Left lung (tissue), 4 donors: ENCODE measurements at regions not wholly inside any gene's neighbourhood (a gene's known extent, or its start where the extent isn't known, plus 50 kb on each side); places are given as distances from the start of the nearest gene placed in this dataset.

ENCODE experiments used
- ATAC-seq: fragments of 200-7000 bp; cut with Tn5 transposase; one replicate; pipeline ENCODE4 v1.9.1; 2020; ENCODE audit warnings: moderate library complexity
- DNase-seq, 4 donors: peaks; one replicate each; pipeline ENCODE4 v3.0.0-alpha.2; 2013 to 2020
- H3K27ac ChIP-seq, 2 donors: fragments of 200-600 bp; sonication (generic) in 1 of 2; one replicate each; pipeline versions ENCODE4 v1.5.0 to v1.8.0; 2020 to 2021
- H3K27me3 ChIP-seq, 2 donors: fragments of 200-600 bp; sonication (generic) in 1 of 2; one replicate each; pipeline versions ENCODE4 v1.5.0 to v1.8.0; 2020 to 2021
- H3K36me3 ChIP-seq, 2 donors: fragments of 200-600 bp; sonication (generic) in 1 of 2; one replicate each; pipeline versions ENCODE4 v1.5.0 to v1.8.0; 2020 to 2021
- H3K4me1 ChIP-seq, 2 donors: fragments of 200-600 bp; one replicate each; pipeline ENCODE4 v1.8.0; 2021
- H3K4me3 ChIP-seq, 2 donors: fragments of 200-600 bp; sonication (generic) in 1 of 2; one replicate each; pipeline versions ENCODE4 v1.5.0 to v1.8.0; 2020 to 2021; ENCODE audit warnings: mild to moderate bottlenecking in 1 of 2
- H3K9me3 ChIP-seq, 2 donors: fragments of 200-600 bp; sonication (generic) in 1 of 2; one replicate each; pipeline versions ENCODE4 v1.5.0 to v1.8.0; 2020 to 2021
- intact Hi-C, 2 donors: fragments of 100-400 bp; cut with DNase I; formaldehyde crosslinking; loops; one replicate each; pipeline versions ENCODE4 v1.11.2 to v1.14.2; 2022
- TF ChIP-seq, protein P1 (sequence below), 2 donors: fragments of 200-600 bp; sonication (generic) in 1 of 2; IDR thresholded peaks; one replicate each; pipeline versions ENCODE4 v1.5.0 to v1.8.0; 2021; ENCODE audit warnings: antibody characterized with exemption in 2 of 2
- donor health status: DM: no; HTN: yes; CAD: no.
- donor health status: DM: no; HTN: no; CAD: no.

DNA sequence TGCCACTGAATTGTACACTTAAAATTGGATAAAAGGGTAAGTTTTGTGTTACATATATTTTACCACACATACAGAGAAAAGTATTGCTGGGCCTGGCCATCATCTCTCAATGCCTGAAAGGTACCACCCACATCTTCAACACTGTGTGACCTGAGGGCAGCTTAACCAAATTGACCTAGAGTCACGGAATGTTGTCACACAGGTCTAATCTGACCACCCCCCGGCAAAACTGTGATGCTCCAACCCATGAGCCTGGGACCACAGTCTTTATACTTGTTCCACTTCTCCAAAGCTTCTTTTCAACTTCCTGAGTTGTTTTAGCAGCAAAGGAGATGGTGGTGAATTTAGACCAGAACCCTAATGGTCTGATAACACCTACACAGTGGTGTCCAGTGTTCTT is 210.3 kb upstream of the TPM1 start:
- Histone ChIP-seq H3K27ac (no peak overlapping the region), H3K36me3 (peaks cover 0 to 12% of the 10 kb centered on the region in 2 donors), H3K27me3 (no peaks in the 10 kb centered on the region), H3K4me3 (no peak overlapping the region), H3K4me1 (no peaks in the 10 kb centered on the region), H3K9me3 (no peaks in the 10 kb centered on the region)
- DNase-seq (no peak), ATAC-seq (no peak)
- TF ChIP-seq, protein P1, sequence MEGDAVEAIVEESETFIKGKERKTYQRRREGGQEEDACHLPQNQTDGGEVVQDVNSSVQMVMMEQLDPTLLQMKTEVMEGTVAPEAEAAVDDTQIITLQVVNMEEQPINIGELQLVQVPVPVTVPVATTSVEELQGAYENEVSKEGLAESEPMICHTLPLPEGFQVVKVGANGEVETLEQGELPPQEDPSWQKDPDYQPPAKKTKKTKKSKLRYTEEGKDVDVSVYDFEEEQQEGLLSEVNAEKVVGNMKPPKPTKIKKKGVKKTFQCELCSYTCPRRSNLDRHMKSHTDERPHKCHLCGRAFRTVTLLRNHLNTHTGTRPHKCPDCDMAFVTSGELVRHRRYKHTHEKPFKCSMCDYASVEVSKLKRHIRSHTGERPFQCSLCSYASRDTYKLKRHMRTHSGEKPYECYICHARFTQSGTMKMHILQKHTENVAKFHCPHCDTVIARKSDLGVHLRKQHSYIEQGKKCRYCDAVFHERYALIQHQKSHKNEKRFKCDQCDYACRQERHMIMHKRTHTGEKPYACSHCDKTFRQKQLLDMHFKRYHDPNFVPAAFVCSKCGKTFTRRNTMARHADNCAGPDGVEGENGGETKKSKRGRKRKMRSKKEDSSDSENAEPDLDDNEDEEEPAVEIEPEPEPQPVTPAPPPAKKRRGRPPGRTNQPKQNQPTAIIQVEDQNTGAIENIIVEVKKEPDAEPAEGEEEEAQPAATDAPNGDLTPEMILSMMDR (IDR thresholded peaks at IDR 0.05) = no peak
- intact Hi-C loops = no loop called here

DNA sequence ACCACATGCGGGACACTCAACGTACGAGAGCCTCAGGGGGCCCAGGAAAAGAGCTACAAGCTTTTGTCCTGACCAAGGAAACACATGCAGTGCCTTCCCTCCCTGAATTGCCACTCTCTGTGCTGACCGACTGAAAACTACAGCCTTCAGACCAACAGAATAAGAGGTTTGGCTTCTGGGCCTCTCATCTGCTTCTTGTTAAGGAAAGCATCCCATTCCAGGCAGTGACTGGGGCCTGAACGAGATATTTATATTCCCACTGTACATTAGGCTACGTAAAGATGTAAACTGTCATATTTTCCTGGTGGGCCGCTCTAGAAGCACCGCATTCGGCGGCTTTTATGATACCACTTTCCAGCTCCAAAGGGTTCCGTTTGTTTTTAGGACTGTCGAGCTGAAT is 208.9 kb upstream of the TPM1 start:
- no peaks in the 10 kb centered on the region for H3K9me3 ChIP-seq
- intact Hi-C loops = no loop called here
- H3K27ac ChIP-seq = no peak overlapping the region
- DNase-seq (no peak), ATAC-seq (no peak)
- H3K4me1 ChIP-seq = no peaks in the 10 kb centered on the region
- peaks cover 0 to 13% of the 10 kb centered on the region in 2 donors for H3K36me3 ChIP-seq
- no peaks in the 10 kb centered on the region for H3K27me3 ChIP-seq
- TF ChIP-seq, protein P1 (IDR thresholded peaks at IDR 0.05) = no peak
- H3K4me3 ChIP-seq = no peak overlapping the region

DNA sequence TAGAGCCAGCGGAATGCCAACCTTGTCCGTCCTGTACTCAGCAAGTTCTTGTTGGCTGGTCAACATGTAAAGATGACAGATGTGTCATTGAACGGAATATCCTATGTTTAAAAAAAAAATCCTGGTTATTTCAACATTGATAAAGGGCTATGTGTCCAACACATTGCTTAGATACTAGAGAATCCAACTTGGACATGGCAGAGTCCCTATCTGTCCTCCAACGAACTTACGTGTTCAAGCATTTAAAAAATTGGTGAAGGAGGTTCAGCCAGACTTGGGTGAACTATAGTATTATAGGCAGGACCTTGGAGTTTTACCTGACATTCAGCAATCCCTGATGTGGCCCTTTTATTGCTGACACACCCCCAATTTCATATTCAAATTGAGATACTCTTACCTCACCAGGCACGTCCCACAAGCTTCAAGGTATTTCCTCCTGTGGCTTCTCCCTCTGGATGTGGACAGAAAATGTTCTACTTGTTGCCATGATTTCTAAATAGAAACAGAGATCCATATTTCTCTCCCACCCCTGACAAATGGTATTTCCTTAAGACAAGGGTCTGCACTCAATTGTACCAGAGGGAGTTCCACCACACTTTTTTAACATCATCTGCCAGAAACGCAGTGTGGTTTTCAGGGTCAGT is 207.7 kb upstream of the TPM1 start:
- Histone ChIP-seq H3K4me3 (no peak overlapping the region), H3K27me3 (no peaks in the 10 kb centered on the region), H3K9me3 (no peaks in the 10 kb centered on the region), H3K27ac (no peak overlapping the region), H3K36me3 (peaks cover 0 to 24% of the 10 kb centered on the region in 2 donors), H3K4me1 (no peaks in the 10 kb centered on the region)
- intact Hi-C loops = no loop called here
- ATAC-seq (no peak), DNase-seq (no peak)
- TF ChIP-seq, protein P1 (IDR thresholded peaks at IDR 0.05) = no peak

DNA sequence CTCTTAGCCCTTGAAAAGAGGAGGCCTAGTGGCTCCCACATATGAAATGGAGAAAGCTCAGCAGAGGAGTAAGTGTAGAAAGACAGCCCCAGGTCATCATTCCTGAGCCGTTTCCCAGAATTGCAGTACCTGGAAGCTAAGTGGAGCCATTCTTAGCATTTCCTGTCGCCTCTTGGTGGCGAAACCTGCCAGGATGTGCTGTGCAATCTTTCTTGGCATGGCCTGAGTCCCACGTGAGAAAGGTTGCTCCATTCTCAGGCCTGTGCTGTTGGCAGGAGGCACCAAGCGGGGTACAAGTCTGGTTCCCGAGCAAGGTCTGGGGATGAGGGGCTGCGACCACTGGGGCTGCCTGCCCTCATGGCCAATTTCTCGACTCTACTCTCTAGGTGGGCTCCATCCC is 207.2 kb upstream of the TPM1 start:
- Histone ChIP-seq H3K4me3 (no peak overlapping the region), H3K9me3 (no peaks in the 10 kb centered on the region), H3K27me3 (no peaks in the 10 kb centered on the region), H3K27ac (no peak overlapping the region), H3K36me3 (peaks cover 0 to 28% of the 10 kb centered on the region in 2 donors), H3K4me1 (no peaks in the 10 kb centered on the region)
- intact Hi-C loops = no loop called here
- ATAC-seq = no peak
- DNase-seq = no peak
- TF ChIP-seq, protein P1 (IDR thresholded peaks at IDR 0.05) = no peak

DNA sequence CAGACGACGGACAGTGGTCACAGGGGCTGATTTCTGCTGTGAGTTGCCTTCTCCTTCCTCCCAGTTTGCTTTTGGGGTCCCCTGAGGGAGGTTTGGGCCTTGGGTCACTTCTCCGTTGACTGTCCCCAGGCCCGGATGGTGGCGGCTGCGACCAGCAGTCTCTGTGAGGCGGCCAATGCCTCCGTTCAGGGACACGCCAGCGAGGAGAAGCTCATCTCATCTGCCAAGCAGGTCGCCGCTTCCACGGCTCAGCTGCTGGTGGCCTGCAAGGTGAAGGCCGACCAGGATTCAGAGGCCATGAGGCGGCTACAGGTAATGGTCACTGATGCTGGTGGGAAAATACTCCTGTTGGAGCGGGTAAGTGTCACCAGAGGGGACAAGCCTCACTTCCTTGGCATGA is 206.8 kb upstream of the TPM1 start:
- TF ChIP-seq, protein P1 (IDR thresholded peaks at IDR 0.05) = no peak
- ATAC-seq (no peak), DNase-seq (peak in 1 of 4 donors; percentile 71)
- Histone ChIP-seq H3K36me3 (peaks cover 0 to 32% of the 10 kb centered on the region in 2 donors), H3K27me3 (no peaks in the 10 kb centered on the region), H3K4me3 (no peak overlapping the region), H3K4me1 (no peaks in the 10 kb centered on the region), H3K9me3 (no peaks in the 10 kb centered on the region), H3K27ac (no peak overlapping the region)
- intact Hi-C loops = no loop called here
